ENCODE measurements at regions not wholly inside any gene's neighbourhood (a gene's known extent, or its start where the extent isn't known, plus 50 kb on each side); places are given as distances from the start of the nearest gene placed in this dataset.
"Not testable (repeated sequence)": the region's sequence is repeated elsewhere in the genome, so short reads cannot be mapped to it uniquely, and the experiment has no call there.

GRCh38 chr2:163066085-163066484, 227.5 kb upstream of the KCNH7 start:
- no peak for DNase-seq

GRCh38 chr2:163062524-163062923, 224.0 kb upstream of the KCNH7 start:
- DNase-seq = no peak

- no peak for DNase-seq
These were observed 208.0 kb upstream of the KCNH7 start for GRCh38 chr2:163046615-163047014.

- no peak for DNase-seq
These were observed 207.3 kb upstream of the KCNH7 start for GRCh38 chr2:163045830-163046229.

- no peak for DNase-seq
These were observed 205.5 kb upstream of the KCNH7 start for GRCh38 chr2:163044114-163044513.

- DNase-seq = no peak
These were observed 204.6 kb upstream of the KCNH7 start for GRCh38 chr2:163043201-163043600.

- DNase-seq = no peak
These were observed 200.7 kb upstream of the KCNH7 start for GRCh38 chr2:163039266-163039665.

- DNase-seq = no peak
These were observed 190.2 kb upstream of the KCNH7 start for GRCh38 chr2:163028807-163029206.

- DNase-seq = not testable (repeated sequence)
These were observed 187.7 kb upstream of the KCNH7 start for GRCh38 chr2:163026136-163026775.

GRCh38 chr2:163016882-163017281, 178.3 kb upstream of the KCNH7 start:
- not testable (repeated sequence) for DNase-seq

GRCh38 chr2:163011000-163011399, 172.4 kb upstream of the KCNH7 start:
- no peak for DNase-seq

- DNase-seq = no peak
These were observed 170.1 kb upstream of the KCNH7 start for GRCh38 chr2:163008642-163009041.

GRCh38 chr2:162994718-162995117, 156.2 kb upstream of the KCNH7 start:
- no peak for DNase-seq

- no peak for DNase-seq
These were observed 154.3 kb upstream of the KCNH7 start for GRCh38 chr2:162992828-162993227.

- no peak for DNase-seq
These were observed 150.9 kb upstream of the KCNH7 start for GRCh38 chr2:162989507-162989906.

- no peak for DNase-seq
These were observed 136.2 kb upstream of the KCNH7 start for GRCh38 chr2:162974771-162975170.

GRCh38 chr2:162972383-162972782, 133.8 kb upstream of the KCNH7 start:
- DNase-seq = no peak

GRCh38 chr2:162968306-162968705, 129.7 kb upstream of the KCNH7 start:
- no peak for DNase-seq

- DNase-seq = no peak
These were observed 129.2 kb upstream of the KCNH7 start for GRCh38 chr2:162967811-162968210.

- no peak for DNase-seq
These were observed 128.6 kb upstream of the KCNH7 start for GRCh38 chr2:162967147-162967546.

- no peak for DNase-seq
These were observed 126.6 kb upstream of the KCNH7 start for GRCh38 chr2:162965191-162965590.

GRCh38 chr2:162964513-162964912, 125.9 kb upstream of the KCNH7 start:
- no peak for DNase-seq

GRCh38 chr2:162963156-162963555, 124.6 kb upstream of the KCNH7 start:
- no peak for DNase-seq

- DNase-seq = no peak
These were observed 107.2 kb upstream of the KCNH7 start for GRCh38 chr2:162945785-162946184.

- DNase-seq = no peak
These were observed 99.8 kb upstream of the KCNH7 start for GRCh38 chr2:162938387-162938786.

Measured in hindlimb muscle (tissue), 1 donor.